HG03139 (cell line): ENCODE measurements at regions not wholly inside any gene's neighbourhood (a gene's known extent, or its start where the extent isn't known, plus 50 kb on each side); places are given as distances from the start of the nearest gene placed in this dataset.

Source experiments
- ATAC-seq: cut with Tn5 transposase; IDR thresholded peaks from one replicate; pipeline ENCODE4 v1.9.1; 2021; ENCODE audit not compliant: unreplicated experiment

- ATAC-seq = no peak
Measured at GRCh38 chr18:39030124-39030655, 1464.6 kb upstream of the CELF4 start.

- no peak for ATAC-seq
Measured at GRCh38 chr18:39025531-39025930, 1459.9 kb upstream of the CELF4 start.

- no peak for ATAC-seq
Measured at GRCh38 chr18:39019989-39020388, 1454.4 kb upstream of the CELF4 start.

GRCh38 chr18:39007031-39007902, 1441.7 kb upstream of the CELF4 start:
- ATAC-seq = no peak

- ATAC-seq = no peak
Measured at GRCh38 chr18:38996056-38996455, 1430.5 kb upstream of the CELF4 start.

- no peak for ATAC-seq
Measured at GRCh38 chr18:38993342-38993741, 1427.7 kb upstream of the CELF4 start.

GRCh38 chr18:38984968-38985367, 1419.4 kb upstream of the CELF4 start:
- ATAC-seq = no peak

- ATAC-seq = no peak
Measured at GRCh38 chr18:38982072-38982471, 1416.5 kb upstream of the CELF4 start.

GRCh38 chr18:38981389-38981788, 1415.8 kb upstream of the CELF4 start:
- no peak for ATAC-seq

- no peak for ATAC-seq
Measured at GRCh38 chr18:38980420-38980819, 1414.8 kb upstream of the CELF4 start.

- ATAC-seq = no peak
Measured at GRCh38 chr18:38972571-38972970, 1407.0 kb upstream of the CELF4 start.

- ATAC-seq = no peak
Measured at GRCh38 chr18:38971881-38972280, 1406.3 kb upstream of the CELF4 start.

- ATAC-seq = no peak
Measured at GRCh38 chr18:38966841-38967240, 1401.2 kb upstream of the CELF4 start.

GRCh38 chr18:38963943-38964660, 1398.5 kb upstream of the CELF4 start:
- ATAC-seq = no peak

GRCh38 chr18:38961880-38962279, 1396.3 kb upstream of the CELF4 start:
- no peak for ATAC-seq

- no peak for ATAC-seq
Measured at GRCh38 chr18:38957736-38958135, 1392.1 kb upstream of the CELF4 start.

- no peak for ATAC-seq
Measured at GRCh38 chr18:38956068-38956467, 1390.5 kb upstream of the CELF4 start.

GRCh38 chr18:38951633-38952032, 1386.0 kb upstream of the CELF4 start:
- no peak for ATAC-seq

GRCh38 chr18:38948436-38948835, 1382.8 kb upstream of the CELF4 start:
- no peak for ATAC-seq

- ATAC-seq = no peak
Measured at GRCh38 chr18:38944446-38945024, 1378.9 kb upstream of the CELF4 start.

- ATAC-seq = no peak
Measured at GRCh38 chr18:38941711-38942561, 1376.3 kb upstream of the CELF4 start.
